ENCODE measurements at regions not wholly inside any gene's neighbourhood (a gene's known extent, or its start where the extent isn't known, plus 50 kb on each side); places are given as distances from the start of the nearest gene placed in this dataset.

- no peak for TF ChIP-seq CTCF (IDR thresholded peaks at IDR 0.05; ENCODE audit: extremely low read depth, missing control alignments)
These were observed 1493.6 kb downstream of the BRD1 start for GRCh38 chr22:48333816-48334735.

DNA sequence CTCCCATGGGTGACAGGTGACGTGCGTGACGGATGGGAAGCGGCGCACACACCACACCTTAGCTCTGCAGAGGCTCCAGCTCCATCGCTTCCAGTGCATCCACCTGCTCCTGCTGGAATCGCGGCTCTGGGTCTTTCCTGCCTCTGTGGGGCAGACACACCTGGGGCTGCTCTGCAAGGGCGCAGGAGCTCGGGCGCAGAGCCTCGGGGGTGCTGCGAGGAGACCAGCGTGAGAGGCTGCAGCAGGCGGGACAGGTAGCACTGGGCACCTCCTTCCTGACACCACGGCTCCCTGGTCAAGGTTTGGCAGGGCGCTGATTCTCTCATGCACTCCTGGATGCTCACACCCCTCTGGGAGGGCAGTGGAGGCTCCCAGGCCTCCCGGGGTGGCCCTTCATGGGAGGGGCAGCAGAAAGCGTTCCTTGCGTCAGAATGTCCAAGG lies 1494.3 kb downstream of the BRD1 start:
- no peak for TF ChIP-seq CTCF (IDR thresholded peaks at IDR 0.05; ENCODE audit: extremely low read depth, missing control alignments)
- DNase-seq (ENCODE audit: low spot score), result no peak

More at GRCh38 chr22:48333816-48334735, 1493.6 kb downstream of the BRD1 start:
- no peak for DNase-seq (ENCODE audit: low spot score)

- no peak for TF ChIP-seq CTCF (IDR thresholded peaks at IDR 0.05; ENCODE audit: extremely low read depth, missing control alignments)
- DNase-seq (ENCODE audit: low spot score), result no peak
These were observed 1495.0 kb downstream of the BRD1 start for GRCh38 chr22:48332438-48333322.

- DNase-seq (ENCODE audit: low spot score), result no peak
- TF ChIP-seq CTCF (IDR thresholded peaks at IDR 0.05; ENCODE audit: extremely low read depth, missing control alignments), result no peak
These were observed 1495.9 kb downstream of the BRD1 start for GRCh38 chr22:48331691-48332220.

DNA sequence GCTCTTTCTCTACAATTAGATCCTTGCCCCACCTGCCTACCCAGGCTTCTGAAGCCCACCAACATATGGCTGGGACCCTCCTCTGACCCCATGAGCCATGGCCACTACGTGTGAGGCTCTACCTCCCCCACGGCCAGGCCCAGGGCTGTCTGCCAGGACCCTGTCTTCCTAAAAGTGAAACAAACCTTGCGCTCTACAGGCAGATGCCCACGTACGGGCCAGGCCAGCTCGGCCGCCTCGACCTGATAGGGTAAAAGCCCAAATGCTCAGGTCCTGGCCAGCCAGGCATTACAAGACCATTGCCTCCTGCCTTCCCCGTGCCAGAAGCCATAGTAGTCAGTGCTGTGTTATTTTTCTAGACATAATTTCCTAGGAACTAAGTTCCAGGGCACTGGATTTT lies 1496.4 kb downstream of the BRD1 start:
- no peak for TF ChIP-seq CTCF (IDR thresholded peaks at IDR 0.05; ENCODE audit: extremely low read depth, missing control alignments)
- no peak for DNase-seq (ENCODE audit: low spot score)

GRCh38 chr22:48327721-48328120 lies 1500.0 kb downstream of the BRD1 start:
- DNase-seq (ENCODE audit: low spot score), result no peak
- TF ChIP-seq CTCF (IDR thresholded peaks at IDR 0.05; ENCODE audit: extremely low read depth, missing control alignments), result no peak

Measured in GM20000 (cell line).